H1 (cell line): ENCODE measurements at regions not wholly inside any gene's neighbourhood (a gene's known extent, or its start where the extent isn't known, plus 50 kb on each side); places are given as distances from the start of the nearest gene placed in this dataset.

Experiments used
- ASH2L ChIP-seq: fragments of 200-600, 300-600 bp; sonication (generic); IDR thresholded peaks from one replicate; pipeline ENCODE4 v1.7.1; 2017; ENCODE audit warnings: low read length
- ATF2 ChIP-seq: IDR thresholded peaks from 2 replicates; pipeline ENCODE4 v1.6.1; 2012; ENCODE audit warnings: low read length, inconsistent platforms
- CBX8 ChIP-seq: fragments of 300-800, 300-1000 bp; sonication (generic); IDR thresholded peaks from 2 replicates; pipeline ENCODE4 v1.7.1; 2016; ENCODE audit warnings: low read depth, low read length, borderline replicate concordance
- CHD7 ChIP-seq: fragments of 300-600 bp; sonication (generic); IDR thresholded peaks from 2 replicates; pipeline ENCODE4 v1.7.1; 2012; ENCODE audit warnings: low read length, moderate library complexity, mild to moderate bottlenecking, inconsistent platforms; ENCODE audit not compliant: insufficient replicate concordance
- FOSL1 ChIP-seq: IDR thresholded peaks from 2 replicates; pipeline ENCODE4 v1.6.1; 2011; ENCODE audit warnings: mild to moderate bottlenecking, low read depth, low read length, moderate library complexity; ENCODE audit not compliant: insufficient read depth
- KDM5A ChIP-seq: fragments of 200-600 bp; IDR thresholded peaks from 2 replicates; pipeline ENCODE4 v1.7.1; 2012; ENCODE audit warnings: mild to moderate bottlenecking, low read length, inconsistent platforms, mixed read lengths
- MAFK ChIP-seq: IDR thresholded peaks from 2 replicates; pipeline ENCODE4 v1.6.1; 2012; ENCODE audit warnings: low read depth, mild to moderate bottlenecking, improper control_type of control experiment, low read length
- NANOG ChIP-seq: IDR thresholded peaks from 2 replicates; pipeline ENCODE4 v1.6.1; 2011; ENCODE audit warnings: low read length, low read depth, mild to moderate bottlenecking, inconsistent platforms; ENCODE audit not compliant: insufficient read depth, poor library complexity, severe bottlenecking
- NRF1 ChIP-seq: IDR thresholded peaks from 2 replicates; pipeline ENCODE4 v1.6.1; 2011; ENCODE audit warnings: mild to moderate bottlenecking, low read depth, low read length, improper control_type of control experiment
- SIX5 ChIP-seq: IDR thresholded peaks from 2 replicates; pipeline ENCODE4 v1.6.1; 2011; ENCODE audit warnings: mild to moderate bottlenecking, low read depth, low read length
- TAF7 ChIP-seq: optimal IDR thresholded peaks from 2 replicates; pipeline ENCODE3; 2011; ENCODE audit warnings: low read depth, mild to moderate bottlenecking, inconsistent platforms, low read length, moderate library complexity, borderline replicate concordance

- no peak for TF ChIP-seq CHD7
- no peak for TF ChIP-seq CBX8
- TF ChIP-seq ATF2: no peak
- TF ChIP-seq MAFK: no peak
- TF ChIP-seq KDM5A: no peak
- no peak for TF ChIP-seq ASH2L
- no peak for TF ChIP-seq FOSL1
- no peak for TF ChIP-seq SIX5
- TF ChIP-seq NANOG: no peak
- no peak for TF ChIP-seq TAF7
- no peak for TF ChIP-seq NRF1
Measured at GRCh38 chr2:139357972-139358371, 577.8 kb upstream of the NXPH2 start (continued).
